ENCODE measurements at regions not wholly inside any gene's neighbourhood (a gene's known extent, or its start where the extent isn't known, plus 50 kb on each side); places are given as distances from the start of the nearest gene placed in this dataset.

GRCh38 chr9:17967731-17968130 lies 388.9 kb downstream of the SH3GL2 start:
- in situ Hi-C loops (cut with HindIII; ENCODE audit: low sequenced_read_pairs): no loop called here

GRCh38 chr9:17969232-17969631 lies 390.4 kb downstream of the SH3GL2 start:
- in situ Hi-C loops (cut with HindIII; ENCODE audit: low sequenced_read_pairs): no loop called here

- in situ Hi-C loops (cut with HindIII; ENCODE audit: low sequenced_read_pairs): no loop called here
Measured at GRCh38 chr9:17970277-17970676, 391.4 kb downstream of the SH3GL2 start.

DNA sequence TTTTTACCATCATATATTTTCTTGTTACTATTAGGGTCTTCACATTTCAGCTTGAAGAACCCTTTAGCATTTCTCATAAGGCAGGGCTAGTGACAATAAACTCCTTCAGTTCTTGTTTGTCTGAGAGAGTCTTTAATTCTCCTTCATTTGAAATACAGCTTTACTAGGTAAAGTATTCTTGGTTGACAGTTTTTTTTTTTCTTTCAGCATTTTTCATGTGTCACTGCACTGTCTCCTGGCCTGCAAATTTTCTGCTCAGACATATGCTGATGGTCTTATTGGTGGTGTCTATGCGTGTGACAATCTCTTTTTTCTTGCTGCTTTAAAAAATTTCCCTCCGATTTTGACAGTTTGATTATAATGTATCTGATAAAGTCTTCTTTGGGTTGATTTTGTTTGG lies 399.9 kb downstream of the SH3GL2 start:
- in situ Hi-C loops (cut with HindIII; ENCODE audit: low sequenced_read_pairs): no loop called here

- in situ Hi-C loops (cut with HindIII; ENCODE audit: low sequenced_read_pairs): loop anchor here (5.0 kb wide), 1 partner anchor 84 kb away; no protein-coding TSS in a partner anchor
Measured at GRCh38 chr9:17986595-17986994, 407.7 kb downstream of the SH3GL2 start.

- in situ Hi-C loops (cut with HindIII; ENCODE audit: low sequenced_read_pairs): loop anchor here (5.0 kb wide), 1 partner anchor 85 kb away; no protein-coding TSS in a partner anchor
Measured at GRCh38 chr9:17987189-17987588, 408.3 kb downstream of the SH3GL2 start.

DNA sequence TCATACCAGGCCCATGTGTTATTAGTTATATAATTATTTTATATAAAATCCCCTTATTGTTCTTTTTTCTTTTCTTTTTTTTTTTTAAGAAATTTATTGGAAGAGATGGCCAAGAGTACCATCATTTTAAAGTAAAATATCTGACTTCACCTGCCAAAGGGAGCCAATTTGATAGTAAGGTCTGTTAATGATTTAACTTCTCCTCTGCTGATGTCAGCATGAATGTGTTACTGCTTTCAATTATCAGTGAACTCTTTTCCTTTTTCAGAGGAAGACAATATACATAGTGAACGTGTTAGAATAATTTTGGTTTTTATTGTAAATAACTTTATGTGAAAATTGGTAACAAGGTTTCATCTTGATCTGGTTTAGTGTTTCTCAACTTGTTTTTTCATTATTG lies 409.6 kb downstream of the SH3GL2 start:
- in situ Hi-C loops (cut with HindIII; ENCODE audit: low sequenced_read_pairs): loop anchor here (5.0 kb wide), 1 partner anchor 86 kb away; no protein-coding TSS in a partner anchor

DNA sequence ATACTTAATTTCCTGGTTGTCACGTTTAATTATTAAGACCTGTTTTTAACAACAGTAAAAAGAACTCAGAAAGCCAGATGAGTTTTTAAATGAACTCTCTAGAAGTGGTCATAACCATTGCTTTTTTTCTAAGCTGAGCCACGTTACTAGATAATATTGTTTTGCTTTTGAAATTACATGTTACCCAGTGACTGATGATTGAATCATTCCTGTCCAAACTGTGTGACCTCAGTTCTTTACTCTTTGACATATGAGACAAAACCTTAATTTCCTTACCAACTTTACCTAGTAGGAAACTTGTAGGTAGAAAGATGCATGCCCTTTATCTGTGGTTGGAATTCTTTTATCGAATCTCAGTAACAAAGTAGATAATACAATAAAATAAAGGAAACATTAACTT lies 411.7 kb downstream of the SH3GL2 start:
- in situ Hi-C loops (cut with HindIII; ENCODE audit: low sequenced_read_pairs): no loop called here

DNA sequence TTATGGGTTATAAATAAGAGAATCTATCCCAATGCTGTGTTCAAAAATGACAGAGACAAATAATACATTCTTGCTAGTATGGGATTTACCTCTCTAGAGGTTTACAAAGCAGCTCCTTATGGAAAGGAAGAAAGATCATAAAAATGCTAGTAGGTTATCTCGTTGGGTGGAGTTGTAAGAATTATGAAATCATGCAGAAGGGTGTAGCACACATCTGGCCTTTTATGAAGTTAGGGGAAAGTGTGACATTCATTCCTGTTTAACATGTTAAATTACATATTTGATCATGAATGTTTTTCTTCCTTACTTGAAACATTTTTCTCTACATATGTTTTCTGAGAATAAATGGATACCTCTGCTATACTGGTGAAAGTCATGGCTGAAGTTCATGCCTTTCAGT lies 414.2 kb downstream of the SH3GL2 start:
- in situ Hi-C loops (cut with HindIII; ENCODE audit: low sequenced_read_pairs): no loop called here

GRCh38 chr9:17994695-17995425 lies 416.0 kb downstream of the SH3GL2 start:
- in situ Hi-C loops (cut with HindIII; ENCODE audit: low sequenced_read_pairs): no loop called here

DNA sequence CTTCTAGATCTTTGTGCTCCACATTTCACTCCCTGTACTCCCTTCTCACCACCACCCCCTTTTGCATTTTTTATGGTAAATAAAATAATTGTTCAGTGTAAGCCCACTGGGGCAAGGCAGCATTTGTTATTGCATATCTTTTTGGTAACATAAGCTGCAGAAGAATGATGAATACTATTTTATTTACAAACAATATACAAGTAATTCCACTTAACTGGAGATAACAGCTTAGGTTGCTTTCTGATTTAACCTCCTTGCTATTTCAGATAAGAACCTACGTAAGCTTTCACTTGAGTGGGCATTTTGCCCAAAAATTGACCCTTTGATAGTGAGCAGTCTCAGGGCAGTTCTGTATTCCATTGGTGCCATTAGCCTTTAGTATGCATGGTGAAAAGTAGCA lies 417.9 kb downstream of the SH3GL2 start:
- in situ Hi-C loops (cut with HindIII; ENCODE audit: low sequenced_read_pairs): no loop called here

GRCh38 chr9:18002718-18003438 lies 424.0 kb downstream of the SH3GL2 start:
- in situ Hi-C loops (cut with HindIII; ENCODE audit: low sequenced_read_pairs): no loop called here

DNA sequence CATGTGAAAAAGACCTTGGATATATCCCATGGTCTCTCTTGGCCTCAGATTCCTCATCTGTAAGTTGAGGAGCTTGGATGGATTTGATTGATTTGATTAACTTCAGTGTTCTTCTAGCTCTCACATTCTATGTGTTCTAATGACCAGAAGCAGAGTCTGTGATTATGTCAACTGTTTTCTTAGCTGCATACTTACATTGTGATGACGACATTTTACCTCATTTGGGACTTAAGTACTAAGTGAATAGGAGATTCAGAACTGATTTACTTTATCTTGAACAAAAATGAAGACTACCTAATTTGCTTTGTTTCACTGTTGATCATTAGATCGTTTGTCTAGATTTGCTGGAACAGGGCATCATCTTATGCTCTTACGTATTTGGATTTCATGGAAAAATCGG lies 427.7 kb downstream of the SH3GL2 start:
- in situ Hi-C loops (cut with HindIII; ENCODE audit: low sequenced_read_pairs): loop anchor here (5.0 kb wide), 1 partner anchor 106 kb away; no protein-coding TSS in a partner anchor

DNA sequence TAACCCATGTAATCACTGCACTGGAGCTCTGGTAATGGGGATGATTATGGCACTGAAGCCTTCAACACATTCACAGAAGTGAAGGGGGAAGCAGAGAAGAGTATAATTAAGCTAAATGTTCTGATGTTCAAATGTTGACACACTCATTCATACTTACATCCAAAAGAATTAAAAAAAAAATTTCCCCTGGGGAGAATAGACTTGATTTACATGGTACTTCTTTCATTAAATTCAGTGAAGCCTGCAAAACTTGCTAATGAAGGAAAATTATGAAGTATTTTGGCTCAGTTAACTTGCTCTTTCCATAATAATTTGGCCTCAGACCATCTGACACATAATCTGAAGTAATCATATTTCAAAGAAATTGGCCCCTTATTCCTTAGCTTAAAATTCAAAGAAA lies 428.8 kb downstream of the SH3GL2 start:
- in situ Hi-C loops (cut with HindIII; ENCODE audit: low sequenced_read_pairs): loop anchor here (5.0 kb wide), 1 partner anchor 105 kb away; no protein-coding TSS in a partner anchor

DNA sequence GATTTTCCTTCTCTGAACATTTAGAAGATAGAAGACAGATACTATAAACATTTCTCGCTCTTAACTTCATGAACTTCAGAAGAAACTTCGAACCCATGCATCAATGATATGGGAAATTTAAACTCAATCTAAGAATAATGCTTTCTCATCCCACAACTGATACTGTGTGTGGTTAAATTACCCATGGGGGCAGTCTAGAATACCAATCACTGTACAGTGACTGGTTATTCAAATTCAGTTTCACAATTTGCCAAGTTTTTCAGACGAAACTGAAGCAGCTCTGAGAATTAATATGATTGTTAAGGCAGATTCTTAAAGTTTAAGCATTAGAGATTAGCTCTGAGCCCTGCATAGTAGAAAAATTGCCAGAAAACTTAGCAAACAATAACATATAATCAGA lies 431.0 kb downstream of the SH3GL2 start:
- in situ Hi-C loops (cut with HindIII; ENCODE audit: low sequenced_read_pairs): loop anchor here (5.0 kb wide), 1 partner anchor 102 kb away; no protein-coding TSS in a partner anchor

- in situ Hi-C loops (cut with HindIII; ENCODE audit: low sequenced_read_pairs): no loop called here
Measured at GRCh38 chr9:18010492-18010891, 431.6 kb downstream of the SH3GL2 start.

DNA sequence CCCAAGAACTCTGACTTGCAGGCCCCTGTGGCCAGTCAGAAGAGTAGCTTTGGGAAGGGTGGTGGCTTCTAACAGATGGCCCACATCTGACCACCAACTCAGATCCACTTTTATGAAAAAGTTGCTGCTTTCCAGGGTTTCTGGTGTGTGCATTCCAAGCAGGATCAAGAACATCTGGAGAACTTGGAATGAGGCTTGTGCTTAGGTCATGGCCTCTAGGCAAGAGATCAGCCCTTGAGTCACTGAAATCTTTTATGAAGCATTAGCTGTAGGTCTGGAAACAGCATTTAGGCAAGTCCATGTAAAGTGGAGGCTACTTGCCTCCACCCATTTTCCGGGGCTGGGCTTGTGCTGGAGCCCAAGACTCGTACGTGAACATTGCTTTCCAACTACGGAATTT lies 433.3 kb downstream of the SH3GL2 start:
- in situ Hi-C loops (cut with HindIII; ENCODE audit: low sequenced_read_pairs): no loop called here

DNA sequence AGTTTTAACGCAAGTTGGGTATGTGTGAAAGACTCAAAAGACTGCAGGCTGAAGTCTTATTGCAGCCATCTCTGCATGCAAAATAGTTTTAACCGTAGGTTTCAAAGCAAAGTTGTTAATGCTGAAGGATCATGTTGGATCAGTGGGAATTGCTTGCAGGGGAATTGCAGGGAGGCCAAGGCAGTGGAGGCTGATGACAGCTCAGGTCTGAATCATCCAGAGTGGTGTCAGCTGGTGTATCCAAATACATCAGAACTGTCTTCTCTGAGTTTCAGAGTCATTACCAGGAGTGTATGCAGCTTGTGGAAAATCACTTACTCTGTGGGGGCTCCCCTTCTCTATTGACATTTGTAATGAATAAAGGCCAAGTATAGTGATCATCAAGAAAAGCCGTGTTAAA lies 435.7 kb downstream of the SH3GL2 start:
- in situ Hi-C loops (cut with HindIII; ENCODE audit: low sequenced_read_pairs): no loop called here

DNA sequence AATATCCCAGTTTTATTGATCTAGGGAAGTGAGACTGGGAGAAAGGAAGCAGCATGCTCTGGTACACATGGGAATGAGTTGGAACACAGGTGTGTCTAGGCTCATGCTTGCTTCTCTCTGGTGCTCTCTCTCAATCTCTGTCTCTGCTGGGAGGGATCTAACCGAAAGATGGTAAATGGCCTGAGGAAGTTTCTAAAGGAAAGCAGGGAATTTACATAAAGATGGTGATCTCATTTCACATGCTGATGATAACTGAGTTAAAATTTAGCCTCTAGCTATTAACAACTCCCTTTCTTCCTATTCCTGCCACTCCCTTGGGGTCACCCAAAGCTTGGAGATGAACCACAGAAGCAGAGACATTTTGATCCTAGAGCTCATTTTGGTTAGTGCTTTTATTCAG lies 436.2 kb downstream of the SH3GL2 start:
- in situ Hi-C loops (cut with HindIII; ENCODE audit: low sequenced_read_pairs): no loop called here

DNA sequence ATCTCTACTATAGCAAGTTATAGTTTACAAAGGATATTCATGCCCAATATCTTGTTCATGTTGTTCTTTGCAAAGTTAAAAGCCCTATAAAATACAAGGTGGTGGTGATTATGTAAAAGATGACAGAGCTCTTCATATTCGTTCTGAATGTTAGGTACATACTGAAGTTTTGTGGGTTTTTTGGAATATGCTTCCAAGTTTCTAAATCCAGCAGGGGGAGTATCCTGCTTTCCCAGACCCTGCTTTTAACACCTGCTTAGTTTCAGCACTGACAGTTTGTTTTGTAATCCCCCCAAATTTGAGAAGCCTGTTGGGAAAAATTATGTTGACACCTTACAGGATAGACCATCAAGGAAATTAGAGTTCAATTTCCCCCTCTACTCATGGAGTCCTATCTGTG lies 438.3 kb downstream of the SH3GL2 start:
- in situ Hi-C loops (cut with HindIII; ENCODE audit: low sequenced_read_pairs): no loop called here

- in situ Hi-C loops (cut with HindIII; ENCODE audit: low sequenced_read_pairs): no loop called here
Measured at GRCh38 chr9:18018221-18018620, 439.4 kb downstream of the SH3GL2 start.

GRCh38 chr9:18018661-18019060 lies 439.8 kb downstream of the SH3GL2 start:
- in situ Hi-C loops (cut with HindIII; ENCODE audit: low sequenced_read_pairs): no loop called here
